ENCODE measurements at regions not wholly inside any gene's neighbourhood (a gene's known extent, or its start where the extent isn't known, plus 50 kb on each side); places are given as distances from the start of the nearest gene placed in this dataset.

DNA sequence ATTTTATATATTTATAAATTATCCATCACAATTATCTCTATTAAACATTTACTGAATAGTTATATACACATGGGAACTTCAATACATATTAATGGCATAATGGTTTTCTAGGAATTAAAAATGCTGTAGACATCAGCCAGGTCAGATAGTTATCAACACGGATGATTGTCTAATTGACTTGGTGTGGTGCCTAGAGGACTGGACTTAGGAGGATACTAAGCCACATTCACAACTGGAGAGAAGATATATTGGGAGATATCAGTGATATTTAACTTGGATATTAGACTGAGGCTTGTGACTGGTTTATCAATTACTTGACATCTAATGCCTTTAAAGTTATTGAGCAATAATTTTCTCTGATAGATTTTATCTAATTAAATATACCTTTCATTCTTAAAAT lies 794.5 kb upstream of the ANO3 start:
- H3K4me2 ChIP-seq (ENCODE audit: extremely low read depth, insufficient read depth, low read length): no peak overlapping the region
- no peak overlapping the region for H2AFZ ChIP-seq (ENCODE audit: low read length)
- no peaks in the 10 kb centered on the region for H3K4me1 ChIP-seq (ENCODE audit: control insufficient read depth, extremely low read depth, insufficient read depth, low read length)
- no peaks in the 10 kb centered on the region for H3K79me2 ChIP-seq (ENCODE audit: control insufficient read depth, insufficient read depth, low read length)
- no peak for TF ChIP-seq EZH2 (IDR thresholded peaks at IDR 0.05; ENCODE audit: low read length, missing control alignments)
- TF ChIP-seq, protein P1, sequence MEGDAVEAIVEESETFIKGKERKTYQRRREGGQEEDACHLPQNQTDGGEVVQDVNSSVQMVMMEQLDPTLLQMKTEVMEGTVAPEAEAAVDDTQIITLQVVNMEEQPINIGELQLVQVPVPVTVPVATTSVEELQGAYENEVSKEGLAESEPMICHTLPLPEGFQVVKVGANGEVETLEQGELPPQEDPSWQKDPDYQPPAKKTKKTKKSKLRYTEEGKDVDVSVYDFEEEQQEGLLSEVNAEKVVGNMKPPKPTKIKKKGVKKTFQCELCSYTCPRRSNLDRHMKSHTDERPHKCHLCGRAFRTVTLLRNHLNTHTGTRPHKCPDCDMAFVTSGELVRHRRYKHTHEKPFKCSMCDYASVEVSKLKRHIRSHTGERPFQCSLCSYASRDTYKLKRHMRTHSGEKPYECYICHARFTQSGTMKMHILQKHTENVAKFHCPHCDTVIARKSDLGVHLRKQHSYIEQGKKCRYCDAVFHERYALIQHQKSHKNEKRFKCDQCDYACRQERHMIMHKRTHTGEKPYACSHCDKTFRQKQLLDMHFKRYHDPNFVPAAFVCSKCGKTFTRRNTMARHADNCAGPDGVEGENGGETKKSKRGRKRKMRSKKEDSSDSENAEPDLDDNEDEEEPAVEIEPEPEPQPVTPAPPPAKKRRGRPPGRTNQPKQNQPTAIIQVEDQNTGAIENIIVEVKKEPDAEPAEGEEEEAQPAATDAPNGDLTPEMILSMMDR (conservative IDR thresholded peaks at IDR 0.05 in 1 of 2, IDR thresholded peaks at IDR 0.05 in 1 of 2; ENCODE audit: low read depth in 1 of 2, low read length in 2 of 2): no peak
- no peaks in the 10 kb centered on the region for H4K20me1 ChIP-seq (ENCODE audit: control insufficient read depth, extremely low read depth, insufficient read depth, low read length)
- no peak overlapping the region for H3K9ac ChIP-seq (ENCODE audit: insufficient read depth, low read length)
- no peak overlapping the region for H3K4me3 ChIP-seq (replicated peaks in 1 of 4; ENCODE audit: control extremely low read depth in 1 of 4, insufficient read depth in 1 of 4, low read depth in 3 of 4, low read length in 4 of 4)
- DNase-seq (ENCODE audit: low read depth in 2 of 2): no peak
- no peaks in the 10 kb centered on the region for H3K27me3 ChIP-seq (ENCODE audit: control insufficient read depth, insufficient read depth, low read length)
- H3K9me3 ChIP-seq (ENCODE audit: control insufficient read depth, insufficient read depth, low read depth, low read length): no peaks in the 10 kb centered on the region
- H3K27ac ChIP-seq (ENCODE audit: insufficient read depth, low read length): no peak overlapping the region
- no peaks in the 10 kb centered on the region for H3K36me3 ChIP-seq (ENCODE audit: control insufficient read depth, insufficient read depth, low read length)

GRCh38 chr11:25547292-25547691 lies 784.6 kb upstream of the ANO3 start:
- H3K27me3 ChIP-seq (ENCODE audit: control insufficient read depth, insufficient read depth, low read length): no peaks in the 10 kb centered on the region
- H4K20me1 ChIP-seq (ENCODE audit: control insufficient read depth, extremely low read depth, insufficient read depth, low read length): no peaks in the 10 kb centered on the region
- no peak overlapping the region for H3K4me2 ChIP-seq (ENCODE audit: extremely low read depth, insufficient read depth, low read length)
- no peaks in the 10 kb centered on the region for H3K79me2 ChIP-seq (ENCODE audit: control insufficient read depth, insufficient read depth, low read length)
- no peak for DNase-seq (ENCODE audit: low read depth in 2 of 2)
- no peaks in the 10 kb centered on the region for H3K9me3 ChIP-seq (ENCODE audit: control insufficient read depth, insufficient read depth, low read depth, low read length)
- H3K9ac ChIP-seq (ENCODE audit: insufficient read depth, low read length): no peak overlapping the region
- no peak for TF ChIP-seq EZH2 (IDR thresholded peaks at IDR 0.05; ENCODE audit: low read length, missing control alignments)
- TF ChIP-seq, protein P1 (conservative IDR thresholded peaks at IDR 0.05 in 1 of 2, IDR thresholded peaks at IDR 0.05 in 1 of 2; ENCODE audit: low read depth in 1 of 2, low read length in 2 of 2): no peak
- no peak overlapping the region for H3K27ac ChIP-seq (ENCODE audit: insufficient read depth, low read length)
- no peaks in the 10 kb centered on the region for H3K36me3 ChIP-seq (ENCODE audit: control insufficient read depth, insufficient read depth, low read length)
- no peaks in the 10 kb centered on the region for H3K4me1 ChIP-seq (ENCODE audit: control insufficient read depth, extremely low read depth, insufficient read depth, low read length)
- H2AFZ ChIP-seq (ENCODE audit: low read length): no peak overlapping the region
- H3K4me3 ChIP-seq (replicated peaks in 1 of 4; ENCODE audit: control extremely low read depth in 1 of 4, insufficient read depth in 1 of 4, low read depth in 3 of 4, low read length in 4 of 4): no peak overlapping the region

DNA sequence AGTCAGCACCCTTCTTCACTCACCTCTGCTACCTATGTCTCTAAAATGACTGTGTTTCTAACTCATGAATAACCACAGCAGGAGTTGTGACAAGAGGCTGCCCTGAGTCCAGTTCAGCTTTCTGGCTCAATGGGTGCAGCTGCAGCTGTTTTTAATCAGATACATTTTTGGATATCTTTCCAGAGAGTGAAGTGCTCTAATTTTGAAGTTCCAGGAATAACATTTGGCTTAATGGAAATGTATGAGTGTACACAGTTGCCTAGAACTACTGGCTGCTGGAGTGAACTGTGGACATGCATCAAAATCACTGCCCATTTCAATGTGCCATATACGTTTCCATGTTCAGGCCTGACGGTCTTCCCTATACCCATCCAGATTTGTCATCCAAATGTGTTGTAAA lies 769.5 kb upstream of the ANO3 start:
- Histone ChIP-seq H2AFZ (ENCODE audit: low read length) (no peak overlapping the region), H3K9me3 (ENCODE audit: control insufficient read depth, insufficient read depth, low read depth, low read length) (no peaks in the 10 kb centered on the region), H3K27ac (ENCODE audit: insufficient read depth, low read length) (no peak overlapping the region), H3K36me3 (ENCODE audit: control insufficient read depth, insufficient read depth, low read length) (no peaks in the 10 kb centered on the region), H4K20me1 (ENCODE audit: control insufficient read depth, extremely low read depth, insufficient read depth, low read length) (no peaks in the 10 kb centered on the region), H3K79me2 (ENCODE audit: control insufficient read depth, insufficient read depth, low read length) (no peaks in the 10 kb centered on the region), H3K4me1 (ENCODE audit: control insufficient read depth, extremely low read depth, insufficient read depth, low read length) (no peaks in the 10 kb centered on the region), H3K27me3 (ENCODE audit: control insufficient read depth, insufficient read depth, low read length) (no peaks in the 10 kb centered on the region), H3K4me2 (ENCODE audit: extremely low read depth, insufficient read depth, low read length) (no peak overlapping the region), H3K4me3 (replicated peaks in 1 of 4; ENCODE audit: control extremely low read depth in 1 of 4, insufficient read depth in 1 of 4, low read depth in 3 of 4, low read length in 4 of 4) (no peak overlapping the region), H3K9ac (ENCODE audit: insufficient read depth, low read length) (no peak overlapping the region)
- TF ChIP-seq EZH2 (IDR thresholded peaks at IDR 0.05; ENCODE audit: low read length, missing control alignments): no peak
- TF ChIP-seq, protein P1 (conservative IDR thresholded peaks at IDR 0.05 in 1 of 2, IDR thresholded peaks at IDR 0.05 in 1 of 2; ENCODE audit: low read depth in 1 of 2, low read length in 2 of 2): no peak
- DNase-seq (ENCODE audit: low read depth in 2 of 2): peak; percentile 1 to 24

All from fibroblast of lung (primary cell).